PC-9 (cell line): ENCODE measurements at regions not wholly inside any gene's neighbourhood (a gene's known extent, or its start where the extent isn't known, plus 50 kb on each side); places are given as distances from the start of the nearest gene placed in this dataset.

ENCODE experiments used
- CTCF ChIP-seq: fragments of 200-600 bp; sonication (generic); conservative IDR thresholded peaks from 2 replicates; pipeline ENCODE4 v1.6.1; 2017; ENCODE audit warnings: mixed run types, antibody characterized with exemption, mild to moderate bottlenecking, moderate library complexity
- EZH2 ChIP-seq: fragments of 200-600 bp; sonication (generic); IDR thresholded peaks from 2 replicates; pipeline ENCODE4 v1.8.0; 2017; ENCODE audit warnings: antibody characterized with exemption, low read depth

- TF ChIP-seq EZH2 (no peak), CTCF (no peak)
These were observed 950.3 kb downstream of the SOCS6 start for GRCh38 chr18:71238974-71239624.
